Esophagus muscularis mucosa (tissue), 4 donors: ENCODE measurements at regions not wholly inside any gene's neighbourhood (a gene's known extent, or its start where the extent isn't known, plus 50 kb on each side); places are given as distances from the start of the nearest gene placed in this dataset.

Experiments
- CTCF ChIP-seq, 3 experiments: fragments of 200-600 bp in 2 of 3; fragments of 450-650 bp in 1 of 3; sonication (generic) in 2 of 3; IDR thresholded peaks; one replicate each; pipeline ENCODE4 v1.5.1; 2017 to 2019; ENCODE audit warnings: antibody characterized with exemption in 3 of 3, mild to moderate bottlenecking in 2 of 3, moderate library complexity in 1 of 3
- EP300 ChIP-seq: sonication (generic); formaldehyde crosslinking; IDR thresholded peaks from one replicate; pipeline ENCODE4 v1.6.1; 2017; ENCODE audit warnings: antibody characterized with exemption
- POLR2A ChIP-seq: fragments of 450-650 bp; IDR thresholded peaks from one replicate; pipeline ENCODE4 v1.6.1; 2017; ENCODE audit warnings: antibody characterized with exemption, moderate library complexity, mild to moderate bottlenecking, low read depth

- TF ChIP-seq CTCF (IDR thresholded peaks at IDR 0.05) (no peak), EP300 (no peak), POLR2A (no peak)
Measured at GRCh38 chr5:110854200-110854599, 115.4 kb downstream of the SLC25A46 start.
